Loucy (cell line): ENCODE measurements at regions not wholly inside any gene's neighbourhood (a gene's known extent, or its start where the extent isn't known, plus 50 kb on each side); places are given as distances from the start of the nearest gene placed in this dataset.

Experiments used
- H2AFZ ChIP-seq: fragments of 200-600 bp; sonication (generic); 2 replicates; pipeline ENCODE4 v1.6.0; 2016; ENCODE audit warnings: antibody characterized with exemption, mild to moderate bottlenecking, low read length, moderate library complexity
- H3F3A ChIP-seq: fragments of 200-600 bp; 2 replicates; pipeline ENCODE4 v1.6.0; 2016; ENCODE audit warnings: antibody characterized with exemption, low read depth, mild to moderate bottlenecking
- H3K27me3 ChIP-seq: fragments of 200-600 bp; sonication (generic); 2 replicates; pipeline ENCODE4 v1.6.1; 2014; ENCODE audit warnings: low read length, mild to moderate bottlenecking; ENCODE audit not compliant: insufficient read depth, poor library complexity, severe bottlenecking
- H3K36me3 ChIP-seq: fragments of 200-600 bp; sonication (generic); 2 replicates; pipeline ENCODE4 v1.6.1; 2016; ENCODE audit warnings: low read length; ENCODE audit not compliant: insufficient read depth
- H3K4me1 ChIP-seq: fragments of 200-600 bp; sonication (generic); 2 replicates; pipeline ENCODE4 v1.5.1; 2014; ENCODE audit warnings: low read length, mild to moderate bottlenecking; ENCODE audit not compliant: insufficient read depth, poor library complexity, severe bottlenecking
- H3K4me2 ChIP-seq: fragments of 200-600 bp; sonication (generic); 2 replicates; pipeline ENCODE4 v1.6.0; 2014; ENCODE audit warnings: antibody characterized with exemption, low read length, low read depth, mild to moderate bottlenecking; ENCODE audit not compliant: poor library complexity, severe bottlenecking
- H3K4me3 ChIP-seq: fragments of 200-600 bp; sonication (generic); 2 replicates; pipeline ENCODE4 v1.5.1; 2014; ENCODE audit warnings: low read length, mild to moderate bottlenecking, mixed read lengths; ENCODE audit not compliant: poor library complexity, severe bottlenecking
- H3K79me2 ChIP-seq: fragments of 200-600 bp; sonication (generic); 2 replicates; pipeline ENCODE4 v1.6.1; 2014; ENCODE audit warnings: low read length; ENCODE audit not compliant: insufficient read depth
- H3K9ac ChIP-seq: fragments of 200-600 bp; sonication (generic); 2 replicates; pipeline ENCODE4 v1.6.0; 2014; ENCODE audit warnings: mild to moderate bottlenecking, low read depth, low read length, moderate library complexity; ENCODE audit not compliant: poor library complexity, severe bottlenecking
- H3K9me2 ChIP-seq: fragments of 200-600 bp; sonication (generic); replicated peaks from 2 replicates; pipeline ENCODE4 v1.6.1; 2016; ENCODE audit warnings: low read depth, low read length, mixed read lengths
- H3K9me3 ChIP-seq: fragments of 200-600 bp; sonication (generic); 2 replicates; pipeline ENCODE4 v1.6.1; 2014; ENCODE audit warnings: mild to moderate bottlenecking, antibody characterized with exemption, low read length, low read depth; ENCODE audit not compliant: insufficient read depth
- H4K20me1 ChIP-seq: fragments of 200-600 bp; sonication (generic); 2 replicates; pipeline ENCODE4 v1.6.0; 2014; ENCODE audit warnings: antibody characterized with exemption, low read length, mild to moderate bottlenecking; ENCODE audit not compliant: insufficient read depth, poor library complexity, severe bottlenecking
- CTCF ChIP-seq: fragments of 200-600 bp; sonication (generic); conservative IDR thresholded peaks from 2 replicates; pipeline ENCODE4 v1.5.1; 2014; ENCODE audit warnings: mild to moderate bottlenecking, antibody characterized with exemption, low read length
- EZH2phosphoT487 ChIP-seq: fragments of 200-600 bp; IDR thresholded peaks from 2 replicates; pipeline ENCODE4 v1.6.1; 2018; ENCODE audit warnings: antibody characterized with exemption, mild to moderate bottlenecking, moderate library complexity, borderline replicate concordance

DNA sequence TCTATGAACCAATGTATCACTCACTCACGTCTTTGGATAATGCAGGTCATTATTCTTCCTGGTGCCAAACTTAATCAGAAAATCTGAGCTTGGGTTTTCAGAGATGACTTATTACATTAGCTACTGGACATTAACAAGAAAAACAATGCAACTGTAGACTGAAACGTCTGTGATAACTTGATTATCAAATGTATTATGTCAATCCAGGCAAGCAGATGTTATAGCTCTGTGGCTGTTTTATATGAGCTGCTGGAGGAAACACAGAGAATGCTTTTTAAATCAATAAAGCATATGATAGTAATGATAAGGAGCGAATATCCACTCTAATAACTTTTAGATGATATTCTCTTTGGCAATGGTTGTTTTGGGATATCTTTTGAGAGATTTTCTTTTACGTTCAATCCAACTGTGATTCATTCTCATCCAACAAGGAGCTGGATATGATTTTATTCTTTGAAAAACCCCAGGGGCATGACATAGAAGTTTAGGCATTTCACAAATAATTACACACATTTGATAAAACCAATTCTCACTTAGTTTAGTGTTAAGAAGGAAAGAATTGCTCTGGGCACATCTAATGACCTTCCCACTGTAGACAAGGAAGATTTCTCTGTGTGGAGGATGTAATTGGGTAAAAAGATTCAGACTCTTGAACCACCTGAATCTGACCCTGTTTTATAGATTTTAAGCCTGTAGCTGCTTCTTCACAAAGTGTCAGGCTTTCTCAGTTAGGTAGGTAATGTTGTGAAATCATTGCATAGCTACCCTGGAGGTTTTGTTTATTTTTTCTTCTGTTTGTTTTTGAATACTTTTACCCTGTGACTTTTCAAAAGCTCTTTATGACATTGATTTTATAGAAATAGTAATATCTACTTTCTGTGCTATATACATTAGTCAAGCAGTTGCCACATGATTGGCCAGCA, 1124.7 kb downstream of the DNAJB9 start:
- Histone ChIP-seq H3K9me3 (no peaks in the 10 kb centered on the region), H3K9me2 (no peaks in the 10 kb centered on the region), H3K4me2 (no peak overlapping the region), H3K9ac (no peak overlapping the region), H3K27me3 (no peaks in the 10 kb centered on the region), H3K36me3 (no peaks in the 10 kb centered on the region), H4K20me1 (no peaks in the 10 kb centered on the region), H3K79me2 (no peaks in the 10 kb centered on the region), H3K4me1 (no peaks in the 10 kb centered on the region), H3K4me3 (no peak overlapping the region), H3F3A (no peaks in the 10 kb centered on the region), H2AFZ (no peak overlapping the region)
- no peak for TF ChIP-seq EZH2phosphoT487
- TF ChIP-seq CTCF, result no peak

- Histone ChIP-seq H3K4me2 (no peak overlapping the region), H3K4me3 (no peak overlapping the region), H3K9ac (no peak overlapping the region), H4K20me1 (no peaks in the 10 kb centered on the region), H3K4me1 (no peaks in the 10 kb centered on the region), H3K9me2 (no peaks in the 10 kb centered on the region), H3K36me3 (no peaks in the 10 kb centered on the region), H3K9me3 (no peaks in the 10 kb centered on the region), H3K27me3 (no peaks in the 10 kb centered on the region), H2AFZ (no peak overlapping the region), H3F3A (no peaks in the 10 kb centered on the region), H3K79me2 (no peaks in the 10 kb centered on the region)
- TF ChIP-seq CTCF (no peak), EZH2phosphoT487 (no peak)
These were observed 1125.7 kb downstream of the DNAJB9 start for GRCh38 chr7:109695419-109695818.

DNA sequence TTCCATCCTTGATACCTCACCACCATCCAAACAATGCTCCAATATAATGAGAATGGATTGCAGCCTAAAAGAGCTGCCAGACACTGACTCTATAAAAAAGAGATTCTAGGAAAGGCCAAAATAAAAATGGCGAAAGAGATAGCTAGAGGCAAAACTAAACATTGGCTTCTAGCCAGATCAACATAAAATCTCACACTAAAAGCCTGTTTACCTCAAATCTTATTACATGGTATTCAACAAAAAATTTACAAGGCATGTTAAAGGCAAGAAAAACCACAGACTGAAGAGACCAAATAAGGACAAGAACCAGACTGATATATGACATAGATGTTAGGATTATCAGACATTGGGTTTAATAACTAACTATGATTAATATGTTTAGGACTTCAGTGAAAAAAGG, 1127.0 kb downstream of the DNAJB9 start:
- Histone ChIP-seq H3K79me2 (no peaks in the 10 kb centered on the region), H3K27me3 (no peaks in the 10 kb centered on the region), H3K9me2 (no peaks in the 10 kb centered on the region), H2AFZ (no peak overlapping the region), H3K4me3 (no peak overlapping the region), H3K9me3 (no peaks in the 10 kb centered on the region), H3K4me1 (no peaks in the 10 kb centered on the region), H3K4me2 (no peak overlapping the region), H3K9ac (no peak overlapping the region), H3K36me3 (no peaks in the 10 kb centered on the region), H3F3A (no peaks in the 10 kb centered on the region), H4K20me1 (no peaks in the 10 kb centered on the region)
- TF ChIP-seq CTCF (no peak), EZH2phosphoT487 (no peak)
